Left ventricle myocardium inferior (tissue), 1 donor: ENCODE measurements at regions not wholly inside any gene's neighbourhood (a gene's known extent, or its start where the extent isn't known, plus 50 kb on each side); places are given as distances from the start of the nearest gene placed in this dataset.
A peak's percentile ranks its signal among the peaks of the same experiment; 100 is the strongest.

Experiments
- DNase-seq: peaks from one replicate; pipeline ENCODE4 v3.0.0-alpha.2; 2020
- H3K27ac ChIP-seq: fragments of 200-600 bp; replicated peaks from 2 replicates; pipeline ENCODE4 v1.8.0; 2021
- H3K27me3 ChIP-seq: fragments of 200-600 bp; 2 replicates; pipeline ENCODE4 v1.8.0; 2021; ENCODE audit warnings: low read depth
- H3K36me3 ChIP-seq: fragments of 200-600 bp; 2 replicates; pipeline ENCODE4 v1.8.0; 2021
- H3K4me1 ChIP-seq: fragments of 200-600 bp; 2 replicates; pipeline ENCODE4 v1.8.0; 2021
- H3K4me3 ChIP-seq: fragments of 200-600 bp; 2 replicates; pipeline ENCODE4 v1.8.0; 2021; ENCODE audit warnings: mild to moderate bottlenecking, moderate library complexity
- H3K9me3 ChIP-seq: fragments of 200-600 bp; replicated peaks from 2 replicates; pipeline ENCODE4 v1.8.0; 2021
- intact Hi-C: fragments of 100-400 bp; cut with micrococcal nuclease; formaldehyde crosslinking; loops from one replicate; pipeline ENCODE4 v1.11.0; 2022
- TF ChIP-seq, protein P1 (sequence below): fragments of 200-600 bp; IDR thresholded peaks from 2 replicates; pipeline ENCODE4 v1.8.0; 2021; ENCODE audit warnings: antibody characterized with exemption, mild to moderate bottlenecking, borderline replicate concordance
- donor health status: DM: no; HTN: yes; CAD: no; lungs with severe emphysema.

GRCh38 chr15:56802161-56802560 is 68.9 kb upstream of the ZNF280D start:
- Histone ChIP-seq H3K36me3 (no peaks in the 10 kb centered on the region), H3K4me1 (no peaks in the 10 kb centered on the region), H3K9me3 (no peaks in the 10 kb centered on the region), H3K4me3 (no peak overlapping the region), H3K27me3 (no peaks in the 10 kb centered on the region), H3K27ac (no peak overlapping the region)
- no peak for DNase-seq
- TF ChIP-seq, protein P1, sequence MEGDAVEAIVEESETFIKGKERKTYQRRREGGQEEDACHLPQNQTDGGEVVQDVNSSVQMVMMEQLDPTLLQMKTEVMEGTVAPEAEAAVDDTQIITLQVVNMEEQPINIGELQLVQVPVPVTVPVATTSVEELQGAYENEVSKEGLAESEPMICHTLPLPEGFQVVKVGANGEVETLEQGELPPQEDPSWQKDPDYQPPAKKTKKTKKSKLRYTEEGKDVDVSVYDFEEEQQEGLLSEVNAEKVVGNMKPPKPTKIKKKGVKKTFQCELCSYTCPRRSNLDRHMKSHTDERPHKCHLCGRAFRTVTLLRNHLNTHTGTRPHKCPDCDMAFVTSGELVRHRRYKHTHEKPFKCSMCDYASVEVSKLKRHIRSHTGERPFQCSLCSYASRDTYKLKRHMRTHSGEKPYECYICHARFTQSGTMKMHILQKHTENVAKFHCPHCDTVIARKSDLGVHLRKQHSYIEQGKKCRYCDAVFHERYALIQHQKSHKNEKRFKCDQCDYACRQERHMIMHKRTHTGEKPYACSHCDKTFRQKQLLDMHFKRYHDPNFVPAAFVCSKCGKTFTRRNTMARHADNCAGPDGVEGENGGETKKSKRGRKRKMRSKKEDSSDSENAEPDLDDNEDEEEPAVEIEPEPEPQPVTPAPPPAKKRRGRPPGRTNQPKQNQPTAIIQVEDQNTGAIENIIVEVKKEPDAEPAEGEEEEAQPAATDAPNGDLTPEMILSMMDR, result no peak
- intact Hi-C loops, result no loop called here

DNA sequence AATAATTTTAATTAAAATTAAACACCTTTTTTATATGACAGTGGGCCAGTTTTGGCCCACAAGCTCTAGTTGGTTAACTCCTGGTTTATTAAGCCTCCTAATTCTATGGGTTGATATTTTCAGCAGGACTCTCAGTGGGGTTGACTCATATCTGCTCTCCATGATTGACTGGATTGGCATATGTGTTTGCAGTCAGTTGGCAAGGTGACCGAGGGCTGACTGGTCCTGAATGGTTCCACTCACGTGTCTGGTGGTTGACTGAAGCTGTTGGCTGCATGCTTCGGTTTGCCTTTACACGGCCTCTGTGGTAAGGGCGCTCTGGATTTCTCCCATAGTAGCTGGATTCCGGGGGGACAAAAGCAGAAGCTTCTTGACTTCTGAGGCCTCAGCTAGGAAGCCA is 65.3 kb upstream of the ZNF280D start:
- intact Hi-C loops, result no loop called here
- no peak overlapping the region for H3K4me3 ChIP-seq
- H3K27me3 ChIP-seq, result no peaks in the 10 kb centered on the region
- H3K4me1 ChIP-seq, result peaks cover 16% of the 10 kb centered on the region
- TF ChIP-seq, protein P1, result no peak
- DNase-seq, result no peak
- H3K36me3 ChIP-seq, result no peaks in the 10 kb centered on the region
- peaks cover 3% of the 10 kb centered on the region for H3K9me3 ChIP-seq
- no peak overlapping the region for H3K27ac ChIP-seq

DNA sequence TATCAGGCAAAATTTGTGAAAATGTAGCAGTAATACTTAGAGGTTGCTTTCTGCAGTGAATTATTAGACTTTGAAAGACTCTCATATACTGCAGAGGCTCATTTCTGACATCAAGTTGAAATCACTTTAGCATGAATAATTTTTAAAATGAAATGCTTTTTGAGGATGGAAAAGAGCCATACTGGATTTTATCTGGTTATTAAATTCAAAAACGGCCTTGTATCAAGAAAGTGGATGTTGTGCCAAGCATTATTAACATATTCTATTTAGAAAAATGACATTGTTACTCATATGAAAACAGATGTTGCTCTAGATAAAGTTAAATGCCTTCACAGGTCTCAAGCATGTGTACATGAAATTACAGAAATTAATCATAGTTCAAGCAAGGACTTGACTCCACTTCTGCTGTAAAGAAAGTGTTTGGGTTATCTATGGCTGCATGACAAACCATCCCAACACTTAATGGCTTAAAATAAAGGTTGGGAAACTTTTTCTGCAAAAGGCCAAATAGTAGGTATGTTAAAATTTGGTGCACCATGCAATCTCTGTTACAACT is 64.5 kb upstream of the ZNF280D start:
- Histone ChIP-seq H3K27me3 (no peaks in the 10 kb centered on the region), H3K27ac (no peak overlapping the region), H3K9me3 (peaks cover 11% of the 10 kb centered on the region), H3K4me1 (peaks cover 16% of the 10 kb centered on the region), H3K4me3 (no peak overlapping the region), H3K36me3 (no peaks in the 10 kb centered on the region)
- TF ChIP-seq, protein P1, result no peak
- intact Hi-C loops, result no loop called here
- no peak for DNase-seq

DNA sequence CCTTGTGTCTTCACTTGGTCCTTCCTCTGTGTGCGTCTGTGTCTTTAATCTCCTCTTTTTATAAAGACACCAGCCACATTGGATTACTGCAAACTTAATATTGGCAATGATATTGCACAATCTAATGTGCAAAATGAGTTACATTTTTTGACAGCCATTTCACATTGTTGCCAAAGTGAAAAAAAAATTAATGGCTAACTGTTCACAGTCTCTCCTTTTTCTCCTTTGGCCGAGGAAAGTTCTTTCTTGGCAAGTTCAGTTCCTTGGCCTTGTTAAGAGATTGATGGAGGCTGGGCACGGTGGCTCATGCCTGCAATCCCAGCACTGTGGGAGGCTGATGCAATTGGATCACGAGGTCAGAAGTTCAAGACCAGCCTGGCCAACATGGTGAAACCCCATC is 62.2 kb upstream of the ZNF280D start:
- H3K36me3 ChIP-seq, result no peaks in the 10 kb centered on the region
- no peak overlapping the region for H3K4me3 ChIP-seq
- TF ChIP-seq, protein P1, result no peak
- peaks cover 16% of the 10 kb centered on the region for H3K4me1 ChIP-seq
- no peak overlapping the region for H3K27ac ChIP-seq
- peaks cover 27% of the 10 kb centered on the region for H3K9me3 ChIP-seq
- no peak for DNase-seq
- H3K27me3 ChIP-seq, result no peaks in the 10 kb centered on the region
- intact Hi-C loops, result no loop called here

DNA sequence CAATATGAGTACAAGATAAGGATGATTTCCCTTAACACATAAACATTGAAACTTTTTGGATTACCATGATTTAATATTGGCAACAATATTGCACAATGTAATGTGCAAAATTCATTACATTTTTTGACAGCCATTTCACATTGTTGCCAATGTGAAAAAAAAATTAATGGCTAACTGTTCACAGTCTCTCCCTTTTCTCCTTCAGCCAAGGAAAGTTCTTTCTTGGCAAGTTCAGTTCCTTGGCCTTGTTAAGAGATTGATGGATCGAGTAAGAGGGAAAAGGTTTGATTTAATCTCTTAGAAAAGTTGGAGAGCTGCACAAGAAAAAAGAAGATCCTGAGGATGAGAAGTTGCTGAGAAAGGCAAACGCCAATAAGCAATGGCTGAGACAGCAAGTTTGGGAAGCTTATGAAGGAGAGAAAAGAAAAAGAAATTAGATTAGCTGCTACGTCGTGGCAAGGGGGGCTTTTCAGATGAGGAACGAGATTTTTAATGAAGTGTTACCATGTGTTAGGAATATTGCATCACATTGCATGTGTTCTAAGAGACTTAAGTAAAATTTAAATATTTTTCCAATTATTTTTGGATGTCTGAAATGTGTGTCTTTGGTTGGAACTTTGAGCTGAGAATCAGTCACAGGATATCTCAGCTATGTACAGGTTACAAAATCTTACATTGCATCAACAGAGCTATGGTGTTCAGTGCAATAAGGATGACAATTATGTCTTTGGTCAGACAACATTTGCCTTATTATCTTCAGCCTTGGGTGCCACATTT is 61.4 kb upstream of the ZNF280D start:
- peaks cover 27% of the 10 kb centered on the region for H3K9me3 ChIP-seq
- no peaks in the 10 kb centered on the region for H3K36me3 ChIP-seq
- peak overlapping the region; percentile 52 for H3K27ac ChIP-seq
- H3K4me3 ChIP-seq, result no peak overlapping the region
- intact Hi-C loops, result no loop called here
- H3K4me1 ChIP-seq, result peaks cover 16% of the 10 kb centered on the region
- TF ChIP-seq, protein P1, result no peak
- H3K27me3 ChIP-seq, result no peaks in the 10 kb centered on the region
- DNase-seq, result no peak
